ENCODE measurements at regions not wholly inside any gene's neighbourhood (a gene's known extent, or its start where the extent isn't known, plus 50 kb on each side); places are given as distances from the start of the nearest gene placed in this dataset.

DNA sequence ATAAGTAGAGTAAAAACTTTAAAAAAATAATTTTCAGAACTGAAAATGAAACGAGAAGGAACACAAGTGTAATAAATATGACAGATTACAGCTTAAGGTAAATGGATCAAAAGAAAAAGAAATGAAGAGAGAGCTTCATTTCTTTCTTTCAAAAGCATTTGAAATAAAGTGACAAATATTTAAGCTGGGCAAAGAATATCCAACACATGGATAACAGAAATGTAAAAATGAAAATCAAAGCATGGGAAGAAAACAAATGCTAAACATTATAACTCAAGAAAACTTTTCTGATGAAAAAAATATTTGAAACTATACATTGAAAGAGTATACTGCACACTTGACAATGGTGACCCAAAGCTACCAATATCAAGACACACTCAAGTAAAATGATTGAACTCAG, 143.6 kb upstream of the IRX5 start:
- Mint-ChIP-seq H3K27ac (ENCODE audit: low read depth, unreplicated experiment) (no peak overlapping the region), H3K4me3 (ENCODE audit: unreplicated experiment) (no peak overlapping the region), H3K27me3 (ENCODE audit: insufficient read depth, unreplicated experiment) (no peaks in the 10 kb centered on the region), H3K9me3 (ENCODE audit: unreplicated experiment) (peaks cover 32% of the 10 kb centered on the region), H3K4me1 (ENCODE audit: insufficient read depth, unreplicated experiment) (no peaks in the 10 kb centered on the region), H3K36me3 (ENCODE audit: insufficient read depth, unreplicated experiment) (no peaks in the 10 kb centered on the region)
- BruUV-seq (replicated peaks) = no TSS peak
- TF ChIP-seq, protein P1, sequence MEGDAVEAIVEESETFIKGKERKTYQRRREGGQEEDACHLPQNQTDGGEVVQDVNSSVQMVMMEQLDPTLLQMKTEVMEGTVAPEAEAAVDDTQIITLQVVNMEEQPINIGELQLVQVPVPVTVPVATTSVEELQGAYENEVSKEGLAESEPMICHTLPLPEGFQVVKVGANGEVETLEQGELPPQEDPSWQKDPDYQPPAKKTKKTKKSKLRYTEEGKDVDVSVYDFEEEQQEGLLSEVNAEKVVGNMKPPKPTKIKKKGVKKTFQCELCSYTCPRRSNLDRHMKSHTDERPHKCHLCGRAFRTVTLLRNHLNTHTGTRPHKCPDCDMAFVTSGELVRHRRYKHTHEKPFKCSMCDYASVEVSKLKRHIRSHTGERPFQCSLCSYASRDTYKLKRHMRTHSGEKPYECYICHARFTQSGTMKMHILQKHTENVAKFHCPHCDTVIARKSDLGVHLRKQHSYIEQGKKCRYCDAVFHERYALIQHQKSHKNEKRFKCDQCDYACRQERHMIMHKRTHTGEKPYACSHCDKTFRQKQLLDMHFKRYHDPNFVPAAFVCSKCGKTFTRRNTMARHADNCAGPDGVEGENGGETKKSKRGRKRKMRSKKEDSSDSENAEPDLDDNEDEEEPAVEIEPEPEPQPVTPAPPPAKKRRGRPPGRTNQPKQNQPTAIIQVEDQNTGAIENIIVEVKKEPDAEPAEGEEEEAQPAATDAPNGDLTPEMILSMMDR (IDR thresholded peaks at IDR 0.05; ENCODE audit: unreplicated experiment) = no peak
- intact Hi-C loops (cut with micrococcal nuclease) = no loop called here
- no peak for DNase-seq (ENCODE audit: unreplicated experiment)
- ChIA-PET POLR2A (interaction anchor here (0.7 kb wide), 1 partner anchor 131 kb away, joined by 3 read pairs; no protein-coding TSS in a partner anchor), CTCF (interaction anchor here (1.0 kb wide), 1 partner anchor 9 kb away, joined by 3 read pairs; no protein-coding TSS in a partner anchor)

DNA sequence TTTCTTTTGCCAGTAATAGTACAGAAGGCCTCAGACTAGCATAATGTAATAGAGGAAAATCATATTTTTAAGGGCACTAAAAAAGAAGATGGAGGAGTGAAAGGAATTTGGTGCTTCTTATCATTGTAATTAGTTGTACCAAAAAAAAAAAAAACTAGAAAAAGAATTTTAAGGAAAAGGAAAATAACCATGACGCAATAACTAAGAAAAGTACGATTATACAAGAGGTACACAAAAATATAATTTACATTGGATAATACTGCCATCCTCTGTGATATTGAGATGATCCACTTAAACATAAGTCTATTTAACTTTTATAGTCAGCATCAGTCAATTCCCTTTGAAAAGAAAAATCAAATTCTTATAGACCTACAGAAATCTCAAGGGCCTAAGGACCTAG, 146.7 kb upstream of the IRX5 start:
- Mint-ChIP-seq H3K27ac (ENCODE audit: low read depth, unreplicated experiment) (no peak overlapping the region), H3K4me3 (ENCODE audit: unreplicated experiment) (no peak overlapping the region), H3K36me3 (ENCODE audit: insufficient read depth, unreplicated experiment) (no peaks in the 10 kb centered on the region), H3K4me1 (ENCODE audit: insufficient read depth, unreplicated experiment) (no peaks in the 10 kb centered on the region), H3K9me3 (ENCODE audit: unreplicated experiment) (peaks cover 32% of the 10 kb centered on the region), H3K27me3 (ENCODE audit: insufficient read depth, unreplicated experiment) (no peaks in the 10 kb centered on the region)
- no peak for DNase-seq (ENCODE audit: unreplicated experiment)
- no TSS peak for BruUV-seq (replicated peaks)
- intact Hi-C loops (cut with micrococcal nuclease) = no loop called here
- ChIA-PET POLR2A (no interaction called here), CTCF (interaction anchor here (0.5 to 0.9 kb wide), 2 partner anchors 128 to 337 kb away, joined by 3 to 4 read pairs; no protein-coding TSS in a partner anchor)
- TF ChIP-seq, protein P1 (IDR thresholded peaks at IDR 0.05; ENCODE audit: unreplicated experiment) = no peak

DNA sequence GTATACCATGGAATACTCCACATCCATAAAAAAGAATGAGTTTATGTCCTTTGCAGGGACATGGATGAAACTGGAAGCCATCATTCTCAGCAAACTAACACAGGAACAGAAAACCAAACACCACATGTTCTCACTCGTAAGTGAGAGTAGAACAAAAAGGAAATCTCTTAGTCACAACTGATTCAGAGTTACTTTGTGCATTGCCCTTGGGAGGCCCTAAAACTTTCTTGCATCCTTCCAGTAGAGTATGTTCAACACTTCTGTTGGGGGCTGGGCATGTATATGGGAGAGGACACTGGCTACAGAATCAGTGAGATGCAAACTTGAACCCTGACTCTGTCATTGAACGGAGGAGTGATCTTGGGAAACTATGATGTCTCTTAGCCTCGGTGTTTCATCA, 147.4 kb upstream of the IRX5 start:
- ChIA-PET CTCF (no interaction called here), POLR2A (no interaction called here)
- Mint-ChIP-seq H3K4me1 (ENCODE audit: insufficient read depth, unreplicated experiment) (no peaks in the 10 kb centered on the region), H3K27ac (ENCODE audit: low read depth, unreplicated experiment) (no peak overlapping the region), H3K4me3 (ENCODE audit: unreplicated experiment) (no peak overlapping the region), H3K9me3 (ENCODE audit: unreplicated experiment) (peaks cover 31% of the 10 kb centered on the region), H3K27me3 (ENCODE audit: insufficient read depth, unreplicated experiment) (no peaks in the 10 kb centered on the region), H3K36me3 (ENCODE audit: insufficient read depth, unreplicated experiment) (no peaks in the 10 kb centered on the region)
- intact Hi-C loops (cut with micrococcal nuclease) = no loop called here
- no TSS peak for BruUV-seq (replicated peaks)
- TF ChIP-seq, protein P1 (IDR thresholded peaks at IDR 0.05; ENCODE audit: unreplicated experiment) = no peak
- DNase-seq (ENCODE audit: unreplicated experiment) = no peak

DNA sequence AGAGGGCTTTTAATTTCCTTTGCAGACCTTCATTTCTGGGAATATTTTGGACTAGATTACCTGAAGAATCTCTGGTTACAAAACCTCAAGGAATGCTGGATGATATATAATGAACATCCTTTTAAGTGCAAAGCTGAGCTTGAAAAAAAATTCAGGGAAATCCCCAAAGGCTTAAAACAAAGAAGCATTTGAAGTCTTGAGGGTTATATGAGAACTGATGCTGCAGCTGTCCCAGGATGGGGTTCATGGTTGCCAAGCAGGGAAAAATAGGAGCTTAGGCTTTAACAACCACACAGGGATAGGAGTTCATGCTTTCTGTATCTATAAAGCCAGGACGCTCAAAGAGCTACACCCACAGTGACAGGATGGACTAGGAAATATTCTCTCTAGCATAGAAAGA, 150.4 kb upstream of the IRX5 start:
- TF ChIP-seq, protein P1 (IDR thresholded peaks at IDR 0.05; ENCODE audit: unreplicated experiment) = no peak
- H3K36me3 Mint-ChIP-seq (ENCODE audit: insufficient read depth, unreplicated experiment) = no peaks in the 10 kb centered on the region

More for the DNA sequence above, 150.4 kb upstream of the IRX5 start:
- BruUV-seq (replicated peaks) = no TSS peak
- no peak overlapping the region for H3K27ac Mint-ChIP-seq (ENCODE audit: low read depth, unreplicated experiment)
- H3K27me3 Mint-ChIP-seq (ENCODE audit: insufficient read depth, unreplicated experiment) = no peaks in the 10 kb centered on the region
- intact Hi-C loops (cut with micrococcal nuclease) = no loop called here
- DNase-seq (ENCODE audit: unreplicated experiment) = no peak
- H3K9me3 Mint-ChIP-seq (ENCODE audit: unreplicated experiment) = peaks cover 3% of the 10 kb centered on the region
- H3K4me3 Mint-ChIP-seq (ENCODE audit: unreplicated experiment) = no peak overlapping the region
- POLR2A ChIA-PET = no interaction called here
- CTCF ChIA-PET = no interaction called here
- H3K4me1 Mint-ChIP-seq (ENCODE audit: insufficient read depth, unreplicated experiment) = no peaks in the 10 kb centered on the region
